ENCODE measurements at regions not wholly inside any gene's neighbourhood (a gene's known extent, or its start where the extent isn't known, plus 50 kb on each side); places are given as distances from the start of the nearest gene placed in this dataset.

GRCh38 chr3:104746056-104746455 is 620.7 kb upstream of the ALCAM start:
- ATAC-seq (no peak), DNase-seq (no peak)
- intact Hi-C loops (cut with DNase I) = no loop called here
- no peak overlapping the region for H3K27ac ChIP-seq
- H3K4me3 ChIP-seq = no peak overlapping the region
- no peak for TF ChIP-seq CTCF (IDR thresholded peaks at IDR 0.05)
- no peaks in the 10 kb centered on the region for H3K36me3 ChIP-seq
- no peaks in the 10 kb centered on the region for H3K4me1 ChIP-seq
- H3K9me3 ChIP-seq = no peaks in the 10 kb centered on the region
- H3K27me3 ChIP-seq = no peaks in the 10 kb centered on the region

- H3K4me1 ChIP-seq = no peaks in the 10 kb centered on the region
- DNase-seq = no peak
- intact Hi-C loops (cut with DNase I) = no loop called here
- no peak overlapping the region for H3K27ac ChIP-seq
- H3K4me3 ChIP-seq = no peak overlapping the region
- no peaks in the 10 kb centered on the region for H3K27me3 ChIP-seq
- no peaks in the 10 kb centered on the region for H3K36me3 ChIP-seq
- TF ChIP-seq CTCF (IDR thresholded peaks at IDR 0.05) = no peak
- no peaks in the 10 kb centered on the region for H3K9me3 ChIP-seq
- ATAC-seq = no peak
Measured at GRCh38 chr3:104750581-104750980, 616.1 kb upstream of the ALCAM start.

GRCh38 chr3:104755791-104756190 is 610.9 kb upstream of the ALCAM start:
- Histone ChIP-seq H3K9me3 (no peaks in the 10 kb centered on the region), H3K36me3 (no peaks in the 10 kb centered on the region), H3K4me3 (no peak overlapping the region), H3K4me1 (no peaks in the 10 kb centered on the region), H3K27ac (no peak overlapping the region), H3K27me3 (no peaks in the 10 kb centered on the region)
- intact Hi-C loops (cut with DNase I) = no loop called here
- no peak for TF ChIP-seq CTCF (IDR thresholded peaks at IDR 0.05)
- ATAC-seq (no peak), DNase-seq (no peak)

GRCh38 chr3:104763007-104763406 is 603.7 kb upstream of the ALCAM start:
- Histone ChIP-seq H3K27ac (no peak overlapping the region), H3K9me3 (no peaks in the 10 kb centered on the region), H3K27me3 (no peaks in the 10 kb centered on the region), H3K4me1 (no peaks in the 10 kb centered on the region), H3K4me3 (no peak overlapping the region), H3K36me3 (no peaks in the 10 kb centered on the region)
- intact Hi-C loops (cut with DNase I) = no loop called here
- no peak for DNase-seq
- ATAC-seq = no peak
- no peak for TF ChIP-seq CTCF (IDR thresholded peaks at IDR 0.05)

- intact Hi-C loops (cut with DNase I) = no loop called here
- no peaks in the 10 kb centered on the region for H3K27me3 ChIP-seq
- TF ChIP-seq CTCF (IDR thresholded peaks at IDR 0.05) = no peak
- H3K27ac ChIP-seq = no peak overlapping the region
- DNase-seq (no peak), ATAC-seq (no peak)
- no peaks in the 10 kb centered on the region for H3K4me1 ChIP-seq
- no peaks in the 10 kb centered on the region for H3K36me3 ChIP-seq
- H3K4me3 ChIP-seq = no peak overlapping the region
- H3K9me3 ChIP-seq = no peaks in the 10 kb centered on the region
Measured at GRCh38 chr3:104764496-104764895, 602.2 kb upstream of the ALCAM start.

- no peak for TF ChIP-seq CTCF (IDR thresholded peaks at IDR 0.05)
- no peaks in the 10 kb centered on the region for H3K4me1 ChIP-seq
- intact Hi-C loops (cut with DNase I) = no loop called here
- H3K36me3 ChIP-seq = no peaks in the 10 kb centered on the region
- no peaks in the 10 kb centered on the region for H3K27me3 ChIP-seq
- ATAC-seq (no peak), DNase-seq (no peak)
- H3K9me3 ChIP-seq = no peaks in the 10 kb centered on the region
- no peak overlapping the region for H3K4me3 ChIP-seq
- H3K27ac ChIP-seq = no peak overlapping the region
Measured at GRCh38 chr3:104768886-104769285, 597.8 kb upstream of the ALCAM start.

Measured in upper lobe of right lung (tissue), 1 donor.